Gastroesophageal sphincter (tissue), 3 donors: ENCODE measurements at regions not wholly inside any gene's neighbourhood (a gene's known extent, or its start where the extent isn't known, plus 50 kb on each side); places are given as distances from the start of the nearest gene placed in this dataset.

Experiments used
- CTCF ChIP-seq, 4 experiments: fragments of 200-600 bp in 2 of 4; fragments of 450-650 bp in 2 of 4; sonication (generic) in 1 of 4; IDR thresholded peaks; one replicate each; pipeline ENCODE4 v1.5.1; 2017 to 2019; ENCODE audit warnings: antibody characterized with exemption in 4 of 4, mild to moderate bottlenecking in 2 of 4, moderate library complexity in 2 of 4
- EP300 ChIP-seq: sonication (generic); formaldehyde crosslinking; IDR thresholded peaks from one replicate; pipeline ENCODE4 v1.6.1; 2017; ENCODE audit warnings: antibody characterized with exemption, mild to moderate bottlenecking
- POLR2A ChIP-seq, 2 donors: fragments of 450-650 bp; IDR thresholded peaks; one replicate each; pipeline ENCODE4 v1.6.1; 2017; ENCODE audit warnings: antibody characterized with exemption in 2 of 2, mild to moderate bottlenecking in 2 of 2, moderate library complexity in 1 of 2

GRCh38 chr1:60133848-60134247, 60.3 kb upstream of the C1orf87 start:
- TF ChIP-seq POLR2A (IDR thresholded peaks at IDR 0.05) (no peak), CTCF (IDR thresholded peaks at IDR 0.05) (no peak), EP300 (no peak)
